H1 (cell line): ENCODE measurements at regions not wholly inside any gene's neighbourhood (a gene's known extent, or its start where the extent isn't known, plus 50 kb on each side); places are given as distances from the start of the nearest gene placed in this dataset.

ENCODE experiments used
- CTCF ChIA-PET: fragments of 300-600 bp; sonication (Branson Sonifier 250); formaldehyde crosslinking; loops from one replicate; lab custom pipeline; 2021; ENCODE audit not compliant: partially characterized antibody; lab: Charles Lee
- POLR2A ChIA-PET: fragments of 300-600 bp; sonication (Branson Sonifier 250); formaldehyde crosslinking; loops from one replicate; lab custom pipeline; 2021; ENCODE audit warnings: inconsistent platforms; ENCODE audit not compliant: partially characterized antibody; lab: Charles Lee
- DNase-seq, 2 experiments: peaks; one replicate each; pipeline versions ENCODE4 v3.0.0 to v3.0.0-alpha.2; 2010 to 2022; ENCODE audit warnings: low spot score in 2 of 2, low read depth in 1 of 2, mixed read lengths in 1 of 2
- FAIRE-seq: peaks from 2 replicates; lab custom pipeline; 2011; peaks lifted over from hg19 to GRCh38; lab: Jason Lieb, UNC
- H2AFZ ChIP-seq: 2 replicates; pipeline ENCODE4 v1.8.1; 2012; ENCODE audit warnings: low read length, inconsistent platforms
- H2AK5ac ChIP-seq: 2 replicates; pipeline ENCODE4 v1.6.1; 2013; ENCODE audit warnings: low read depth, low read length
- H2BK120ac ChIP-seq: replicated peaks from 2 replicates; pipeline ENCODE3; 2013; ENCODE audit warnings: low read depth, low read length, inconsistent platforms
- H2BK12ac ChIP-seq: 2 replicates; pipeline ENCODE4 v1.6.1; 2013; ENCODE audit warnings: low read depth, low read length
- H2BK15ac ChIP-seq: 2 replicates; pipeline ENCODE4 v1.6.1; 2013; ENCODE audit warnings: low read length
- H2BK20ac ChIP-seq: 2 replicates; pipeline ENCODE4 v1.6.1; 2013; ENCODE audit warnings: low read length
- H2BK5ac ChIP-seq: 2 replicates; pipeline ENCODE4 v1.6.1; 2013; ENCODE audit warnings: low read depth, low read length
- H3K14ac ChIP-seq: 2 replicates; pipeline ENCODE4 v1.6.1; 2013; ENCODE audit warnings: inconsistent platforms; ENCODE audit not compliant: insufficient read length
- H3K18ac ChIP-seq: 2 replicates; pipeline ENCODE4 v1.6.1; 2013; ENCODE audit warnings: low read length; ENCODE audit errors: extremely low read depth
- H3K23ac ChIP-seq: 2 replicates; pipeline ENCODE4 v1.6.1; 2013; ENCODE audit warnings: inconsistent platforms; ENCODE audit not compliant: insufficient read length
- H3K23me2 ChIP-seq: 2 replicates; pipeline ENCODE4 v1.6.1; 2013; ENCODE audit warnings: low read depth, low read length
- H3K27ac ChIP-seq: 2 replicates; pipeline ENCODE4 v1.6.1; 2011; ENCODE audit warnings: low read depth, low read length, inconsistent platforms
- H3K27me3 ChIP-seq, 4 experiments: replicated peaks in 1 of 4; 1 replicate in 1 of 4; 2 replicates in 3 of 4; pipeline versions ENCODE4 v1.6.1 to v1.8.1; 2011 to 2013; ENCODE audit warnings: low read length in 3 of 4, mild to moderate bottlenecking in 3 of 4, inconsistent platforms in 2 of 4, mixed read lengths in 2 of 4, moderate library complexity in 1 of 4; ENCODE audit not compliant: control insufficient read depth in 3 of 4, insufficient read depth in 3 of 4; ENCODE audit errors: extremely low read depth in 1 of 4
- H3K36me3 ChIP-seq, 4 experiments: 2 replicates each; pipeline versions ENCODE4 v1.6.1 to v1.8.1; 2011 to 2013; ENCODE audit warnings: mild to moderate bottlenecking in 4 of 4, low read length in 3 of 4, moderate library complexity in 2 of 4, control low read depth in 1 of 4, inconsistent platforms in 1 of 4; ENCODE audit not compliant: insufficient read depth in 4 of 4, control insufficient read depth in 2 of 4
- H3K4ac ChIP-seq: replicated peaks from 2 replicates; pipeline ENCODE3; 2013; ENCODE audit warnings: low read length, low read depth, mixed read lengths, inconsistent platforms; ENCODE audit not compliant: insufficient read length
- H3K4me1 ChIP-seq, 4 experiments: replicated peaks in 1 of 4; 1 replicate in 1 of 4; 2 replicates in 3 of 4; pipeline versions ENCODE4 v1.6.1 to v1.8.1; 2011 to 2013; ENCODE audit warnings: low read length in 3 of 4, inconsistent platforms in 2 of 4, mixed read lengths in 1 of 4; ENCODE audit not compliant: insufficient read depth in 4 of 4, control insufficient read depth in 3 of 4
- H3K4me2 ChIP-seq, 2 experiments: 2 replicates each; pipeline versions ENCODE4 v1.6.1 to v1.8.1; 2011 to 2013; ENCODE audit warnings: low read depth in 2 of 2, low read length in 2 of 2, control low read depth in 1 of 2, inconsistent platforms in 1 of 2, mild to moderate bottlenecking in 1 of 2; ENCODE audit not compliant: insufficient read depth in 1 of 2
- H3K4me3 ChIP-seq, 4 experiments: fragments of 200-600, 300-600 bp in 1 of 4; sonication (generic), shearing (Covaris generic), sonication (Bioruptor Twin) in 1 of 4; 2 replicates each; pipeline versions ENCODE4 v1.5.1 to v1.8.1; 2011 to 2016; ENCODE audit warnings: low read length in 4 of 4, low read depth in 3 of 4, control low read depth in 2 of 4, inconsistent platforms in 2 of 4, mild to moderate bottlenecking in 2 of 4, mixed read lengths in 1 of 4, moderate library complexity in 1 of 4; ENCODE audit not compliant: insufficient read depth in 2 of 4; ENCODE audit errors: extremely low read depth in 1 of 4
- H3K56ac ChIP-seq: replicated peaks from 2 replicates; pipeline ENCODE3; 2013; ENCODE audit warnings: low read depth, mild to moderate bottlenecking, mixed read lengths, low read length, inconsistent platforms; ENCODE audit not compliant: insufficient read length
- H3K79me1 ChIP-seq: 2 replicates; pipeline ENCODE4 v1.6.1; 2013; ENCODE audit warnings: low read depth, low read length, control low read depth
- H3K79me2 ChIP-seq, 2 experiments: 2 replicates each; pipeline versions ENCODE4 v1.6.1 to v1.8.1; 2012 to 2013; ENCODE audit warnings: low read length in 2 of 2, mild to moderate bottlenecking in 2 of 2, inconsistent platforms in 1 of 2; ENCODE audit not compliant: insufficient read depth in 2 of 2, control insufficient read depth in 1 of 2
- H3K9ac ChIP-seq, 4 experiments: replicated peaks in 1 of 4; 1 replicate in 1 of 4; 2 replicates in 3 of 4; pipeline versions ENCODE4 v1.6.1 to v1.8.1; 2011 to 2013; ENCODE audit warnings: low read depth in 3 of 4, low read length in 3 of 4, control low read depth in 2 of 4, mild to moderate bottlenecking in 2 of 4, moderate library complexity in 2 of 4, inconsistent platforms in 1 of 4; ENCODE audit errors: extremely low read depth in 1 of 4
- H3K9me3 ChIP-seq, 2 experiments: 2 replicates each; pipeline versions ENCODE4 v1.6.1 to v1.8.1; 2012 to 2013; ENCODE audit warnings: mild to moderate bottlenecking in 2 of 2, moderate library complexity in 2 of 2, control low read depth in 1 of 2, inconsistent platforms in 1 of 2, low read depth in 1 of 2, low read length in 1 of 2, mixed read lengths in 1 of 2; ENCODE audit not compliant: insufficient read depth in 2 of 2
- H4K20me1 ChIP-seq, 2 experiments: replicated peaks in 1 of 2; 2 replicates each; pipeline versions ENCODE3 to v1.8.1; 2011 to 2013; ENCODE audit warnings: inconsistent platforms in 2 of 2, low read length in 2 of 2, mild to moderate bottlenecking in 1 of 2; ENCODE audit not compliant: insufficient read depth in 2 of 2, control insufficient read depth in 1 of 2
- H4K5ac ChIP-seq: 2 replicates; pipeline ENCODE4 v1.6.1; 2013; ENCODE audit warnings: low read length, low read depth, mixed read lengths, inconsistent platforms; ENCODE audit not compliant: insufficient read length
- H4K8ac ChIP-seq: 2 replicates; pipeline ENCODE4 v1.8.0; 2013; ENCODE audit warnings: mild to moderate bottlenecking, moderate library complexity, low read length, inconsistent platforms; ENCODE audit not compliant: insufficient read depth; ENCODE audit errors: extremely low read depth
- H4K91ac ChIP-seq: replicated peaks from 2 replicates; pipeline ENCODE3; 2013; ENCODE audit warnings: low read length, mixed read lengths, inconsistent platforms; ENCODE audit not compliant: insufficient read length
- JUN ChIP-seq: IDR thresholded peaks from 2 replicates; pipeline ENCODE4 v1.6.1; 2011; ENCODE audit warnings: low read depth, mild to moderate bottlenecking, improper control_type of control experiment, low read length
- WGBS, 2 experiments: shearing (Covaris generic) in 1 of 2; methylation state at CpG; one replicate each; pipeline versions ENCODE4 v1.1.6 to v1.1.7; 2013 to 2015; ENCODE audit warnings: low lambda C conversion rate in 2 of 2, mixed read lengths in 2 of 2, inconsistent platforms in 1 of 2, low coverage in 1 of 2, missing lambda C conversion rate in 1 of 2; ENCODE audit not compliant: insufficient replicate concordance in 2 of 2, insufficient coverage in 1 of 2, insufficient read length in 1 of 2; ENCODE audit errors: extremely low coverage in 1 of 2, missing lambda C conversion rate in 1 of 2; 5-methylcytosine and 5-hydroxymethylcytosine counted together

DNA sequence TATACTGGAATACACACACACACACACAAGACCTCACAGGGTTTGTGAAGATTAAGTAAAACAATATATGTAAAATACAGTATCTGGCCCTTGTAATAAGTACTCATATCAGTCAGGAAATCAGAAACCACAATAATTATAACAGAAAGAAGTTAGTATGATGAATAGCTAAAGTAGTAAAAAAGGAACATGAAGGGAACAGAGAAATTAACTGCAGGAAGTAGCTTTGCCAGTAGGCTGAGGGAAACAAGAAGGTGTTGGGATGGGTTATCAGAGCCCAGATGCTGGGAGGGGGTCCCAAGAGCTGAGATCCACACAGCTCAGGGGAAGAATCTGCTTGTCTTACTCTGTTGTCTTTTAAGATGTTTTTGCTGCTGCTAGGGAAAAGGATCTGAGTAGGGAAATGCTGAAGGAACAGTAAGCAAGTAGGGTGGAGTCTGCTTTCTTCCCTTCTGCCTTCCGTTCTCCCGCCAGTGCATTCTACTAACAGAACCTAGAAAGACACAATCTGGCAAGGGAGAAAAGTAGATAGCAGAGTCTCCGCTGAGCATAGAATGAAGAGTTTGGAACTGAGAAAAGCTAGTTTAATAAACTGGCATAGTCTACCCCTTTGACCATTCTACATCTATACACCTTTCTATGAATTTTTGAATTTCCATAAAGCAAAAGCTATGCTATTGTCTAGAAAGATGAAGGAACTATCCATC, 55.3 kb upstream of the ALDH1A1 start:
- Histone ChIP-seq H3K18ac (no peak overlapping the region; the same call in 1 of the 2 replicates), H2AFZ (peak overlapping the region; percentile 28; the same call in 1 of the 2 replicates), H4K91ac (no peak overlapping the region), H3K23me2 (no peaks in the 10 kb centered on the region), H3K4ac (no peak overlapping the region), H3K14ac (no peak overlapping the region), H3K56ac (no peak overlapping the region), H3K9ac (no peak overlapping the region), H3K9me3 (no peaks in the 10 kb centered on the region), H2BK12ac (no peak overlapping the region), H3K79me1 (no peaks in the 10 kb centered on the region), H3K4me2 (no peak overlapping the region), H2BK15ac (0 out of 2 replicates have a peak overlapping the region, but pooled peaks have one; percentile 49), H4K5ac (no peak overlapping the region), H2BK120ac (no peak overlapping the region), H4K20me1 (no peaks in the 10 kb centered on the region), H3K27ac (no peak overlapping the region), H4K8ac (no peak overlapping the region), H3K4me3 (no peak overlapping the region), H3K23ac (no peak overlapping the region), H2BK5ac (no peak overlapping the region)
- POLR2A ChIA-PET, result no interaction called here
- DNase-seq, result no peak
- CTCF ChIA-PET, result interaction anchor here (1.9 to 4.1 kb wide), 5 partner anchors 8 to 150 kb away, joined by 5 to 30 read pairs (median 9); no protein-coding TSS in a partner anchor
- TF ChIP-seq JUN, result no peak
- TF ChIP-seq, all 59 proteins: peak for 0
- Histone ChIP-seq H2AK5ac (no peak overlapping the region), H3K4me1 (no peaks in the 10 kb centered on the region), H2BK20ac (no peak overlapping the region), H3K36me3 (no peaks in the 10 kb centered on the region), H3K27me3 (no peaks in the 10 kb centered on the region), H3K79me2 (no peaks in the 10 kb centered on the region)
- WGBS, 2 experiments, result 95% methylated on average over 3 of the region's 3 CpGs; no CpG with 5 or more reads in 1 of the 2 experiments
- FAIRE-seq, result no peak
